ENCODE measurements at regions not wholly inside any gene's neighbourhood (a gene's known extent, or its start where the extent isn't known, plus 50 kb on each side); places are given as distances from the start of the nearest gene placed in this dataset.

DNA sequence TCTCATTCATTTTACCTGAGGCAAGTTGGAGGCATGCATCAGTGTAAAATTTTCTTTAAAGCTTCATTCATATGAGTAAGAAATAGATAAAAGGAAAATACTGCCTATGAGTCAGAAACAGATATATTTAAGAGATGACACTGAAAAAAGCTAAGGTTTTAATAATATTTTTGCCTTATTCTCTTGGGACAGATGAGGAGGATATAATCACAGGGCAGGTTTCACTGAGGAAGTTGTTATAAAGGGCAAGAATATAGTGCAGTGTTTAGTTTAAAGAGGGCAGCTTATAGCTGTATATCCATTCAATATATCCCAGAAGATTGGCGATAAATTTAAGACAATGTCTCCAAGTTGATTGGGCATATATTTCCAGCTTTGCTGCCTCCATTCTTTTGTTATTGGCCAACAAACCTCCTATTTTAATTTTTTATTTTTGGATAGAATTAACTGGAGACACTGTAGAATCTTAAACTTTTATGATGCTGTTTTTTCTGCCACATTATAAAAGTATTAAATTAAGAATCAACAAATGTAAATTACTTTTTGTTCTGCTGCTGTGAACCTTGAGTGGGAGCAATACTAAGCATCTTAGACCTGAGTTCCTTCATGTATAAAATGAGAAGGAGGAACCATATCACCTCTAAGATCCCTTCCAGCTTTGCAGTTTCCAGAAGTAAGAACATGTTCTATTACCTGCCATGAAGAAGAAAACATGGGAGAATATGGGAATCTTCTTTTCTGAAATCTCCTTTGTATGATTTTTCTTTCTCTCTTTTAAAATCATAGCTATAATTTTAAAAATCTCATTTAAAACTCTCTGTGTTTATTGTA lies 171.6 kb downstream of the S1PR1 start:
- TF ChIP-seq, protein P1, sequence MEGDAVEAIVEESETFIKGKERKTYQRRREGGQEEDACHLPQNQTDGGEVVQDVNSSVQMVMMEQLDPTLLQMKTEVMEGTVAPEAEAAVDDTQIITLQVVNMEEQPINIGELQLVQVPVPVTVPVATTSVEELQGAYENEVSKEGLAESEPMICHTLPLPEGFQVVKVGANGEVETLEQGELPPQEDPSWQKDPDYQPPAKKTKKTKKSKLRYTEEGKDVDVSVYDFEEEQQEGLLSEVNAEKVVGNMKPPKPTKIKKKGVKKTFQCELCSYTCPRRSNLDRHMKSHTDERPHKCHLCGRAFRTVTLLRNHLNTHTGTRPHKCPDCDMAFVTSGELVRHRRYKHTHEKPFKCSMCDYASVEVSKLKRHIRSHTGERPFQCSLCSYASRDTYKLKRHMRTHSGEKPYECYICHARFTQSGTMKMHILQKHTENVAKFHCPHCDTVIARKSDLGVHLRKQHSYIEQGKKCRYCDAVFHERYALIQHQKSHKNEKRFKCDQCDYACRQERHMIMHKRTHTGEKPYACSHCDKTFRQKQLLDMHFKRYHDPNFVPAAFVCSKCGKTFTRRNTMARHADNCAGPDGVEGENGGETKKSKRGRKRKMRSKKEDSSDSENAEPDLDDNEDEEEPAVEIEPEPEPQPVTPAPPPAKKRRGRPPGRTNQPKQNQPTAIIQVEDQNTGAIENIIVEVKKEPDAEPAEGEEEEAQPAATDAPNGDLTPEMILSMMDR (conservative IDR thresholded peaks at IDR 0.05 in 1 of 2, IDR thresholded peaks at IDR 0.05 in 1 of 2; ENCODE audit: extremely low read depth in 1 of 2, insufficient read depth in 1 of 2, low read depth in 1 of 2, low read length in 2 of 2) = no peak
- TF ChIP-seq EZH2 (IDR thresholded peaks at IDR 0.05; ENCODE audit: borderline replicate concordance, low read length) = no peak

Data from mammary epithelial cell (primary cell).